H9 (cell line): ENCODE measurements at regions not wholly inside any gene's neighbourhood (a gene's known extent, or its start where the extent isn't known, plus 50 kb on each side); places are given as distances from the start of the nearest gene placed in this dataset.

Experiments
- DNase-seq: peaks from one replicate; pipeline ENCODE4 v3.0.0-alpha.2; 2017
- H2AFZ ChIP-seq: one replicate; pipeline ENCODE4 v1.6.1; 2013; ENCODE audit warnings: mild to moderate bottlenecking, low read length, control low read depth, moderate library complexity
- H2AK5ac ChIP-seq: 2 replicates; pipeline ENCODE4 v1.6.1; 2013; ENCODE audit warnings: low read length, control low read depth, mixed read lengths; ENCODE audit not compliant: insufficient read length
- H2BK120ac ChIP-seq: one replicate; pipeline ENCODE4 v1.6.1; 2013; ENCODE audit warnings: low read depth, mild to moderate bottlenecking, low read length, control low read depth, inconsistent platforms; ENCODE audit not compliant: poor library complexity, severe bottlenecking
- H2BK12ac ChIP-seq: 2 replicates; pipeline ENCODE4 v1.6.1; 2013; ENCODE audit warnings: low read length, control low read depth, mixed read lengths, low read depth; ENCODE audit not compliant: insufficient read length
- H2BK15ac ChIP-seq: 2 replicates; pipeline ENCODE4 v1.6.1; 2013; ENCODE audit warnings: low read depth, low read length, control low read depth
- H2BK20ac ChIP-seq: one replicate; pipeline ENCODE4 v1.6.1; 2013; ENCODE audit warnings: low read depth, mild to moderate bottlenecking, low read length, control low read depth, inconsistent platforms; ENCODE audit not compliant: poor library complexity, severe bottlenecking
- H2BK5ac ChIP-seq: 2 replicates; pipeline ENCODE4 v1.6.1; 2013; ENCODE audit warnings: low read length, control low read depth, mixed read lengths; ENCODE audit not compliant: insufficient read length
- H3K14ac ChIP-seq: 2 replicates; pipeline ENCODE4 v1.6.1; 2013; ENCODE audit warnings: low read length, control low read depth; ENCODE audit not compliant: insufficient read depth
- H3K18ac ChIP-seq: 2 replicates; pipeline ENCODE4 v1.6.1; 2013; ENCODE audit warnings: low read depth, mild to moderate bottlenecking, mixed read lengths, low read length, control low read depth; ENCODE audit not compliant: insufficient read length
- H3K23ac ChIP-seq: 2 replicates; pipeline ENCODE4 v1.6.1; 2013; ENCODE audit warnings: low read length, control low read depth, mixed read lengths, low read depth; ENCODE audit not compliant: insufficient read length
- H3K23me2 ChIP-seq: 2 replicates; pipeline ENCODE4 v1.6.1; 2013; ENCODE audit warnings: low read depth, mild to moderate bottlenecking, mixed read lengths, low read length, control low read depth; ENCODE audit not compliant: insufficient read length, poor library complexity, severe bottlenecking
- H3K27ac ChIP-seq: 2 replicates; pipeline ENCODE4 v1.5.1; 2013; ENCODE audit warnings: low read length, control low read depth, mixed read lengths, low read depth; ENCODE audit not compliant: insufficient read length
- H3K27me3 ChIP-seq: 2 replicates; pipeline ENCODE4 v1.6.1; 2013; ENCODE audit warnings: low read length, control low read depth, inconsistent platforms; ENCODE audit not compliant: insufficient read depth
- H3K4ac ChIP-seq: 2 replicates; pipeline ENCODE4 v1.6.1; 2013; ENCODE audit warnings: low read depth, mild to moderate bottlenecking, control low read depth, inconsistent platforms, low read length, moderate library complexity
- H3K4me1 ChIP-seq: 2 replicates; pipeline ENCODE4 v1.6.1; 2013; ENCODE audit warnings: low read length, control low read depth, inconsistent platforms; ENCODE audit not compliant: insufficient read depth
- H3K4me2 ChIP-seq: 2 replicates; pipeline ENCODE4 v1.6.1; 2013; ENCODE audit warnings: low read length, control low read depth, mixed read lengths; ENCODE audit not compliant: insufficient read length, insufficient read depth
- H3K56ac ChIP-seq: 2 replicates; pipeline ENCODE4 v1.6.1; 2013; ENCODE audit warnings: low read depth, mild to moderate bottlenecking, mixed read lengths, low read length, control low read depth; ENCODE audit not compliant: insufficient read length
- H3K79me1 ChIP-seq: 2 replicates; pipeline ENCODE4 v1.6.1; 2013; ENCODE audit warnings: low read depth, mild to moderate bottlenecking, moderate library complexity, low read length, control low read depth, inconsistent platforms; ENCODE audit not compliant: insufficient read depth, poor library complexity, severe bottlenecking
- H3K79me2 ChIP-seq: 2 replicates; pipeline ENCODE4 v1.6.1; 2013; ENCODE audit warnings: low read length, control low read depth, inconsistent platforms; ENCODE audit not compliant: insufficient read depth
- H3K9ac ChIP-seq: 2 replicates; pipeline ENCODE4 v1.6.1; 2013; ENCODE audit warnings: low read length, control low read depth, mixed read lengths; ENCODE audit not compliant: insufficient read length; ENCODE audit errors: extremely low read depth
- H3K9me3 ChIP-seq: one replicate; pipeline ENCODE4 v1.6.1; 2013; ENCODE audit warnings: low read depth, low read length, inconsistent platforms; ENCODE audit not compliant: control insufficient read depth
- H3T11ph ChIP-seq: one replicate; pipeline ENCODE4 v1.6.1; 2013; ENCODE audit warnings: mild to moderate bottlenecking, low read length, control low read depth, inconsistent platforms
- H4K20me1 ChIP-seq: one replicate; pipeline ENCODE4 v1.6.1; 2013; ENCODE audit not compliant: control insufficient read depth, insufficient read length, insufficient read depth
- H4K5ac ChIP-seq: 2 replicates; pipeline ENCODE4 v1.6.1; 2013; ENCODE audit warnings: low read depth, mild to moderate bottlenecking, mixed read lengths, low read length, control low read depth; ENCODE audit not compliant: insufficient read length
- H4K8ac ChIP-seq: replicated peaks from 2 replicates; pipeline ENCODE4 v1.6.1; 2013; ENCODE audit warnings: low read length, control low read depth, mixed read lengths, low read depth; ENCODE audit not compliant: insufficient read length
- H4K91ac ChIP-seq: 2 replicates; pipeline ENCODE4 v1.6.1; 2013; ENCODE audit warnings: low read depth, mild to moderate bottlenecking, moderate library complexity, mixed read lengths, low read length, control low read depth; ENCODE audit not compliant: insufficient read length
- H3K27ac Mint-ChIP-seq, 3 experiments: 2 replicates in 2 of 3; 3 replicates in 1 of 3; pipeline ENCODE4 v1.8.0; 2020 to 2021; ENCODE audit warnings: mixed read lengths in 3 of 3, mild to moderate bottlenecking in 1 of 3, moderate library complexity in 1 of 3
- H3K27me3 Mint-ChIP-seq: 2 replicates; pipeline ENCODE4 v1.8.0; 2021; ENCODE audit warnings: low read depth, mild to moderate bottlenecking, moderate library complexity, mixed read lengths
- H3K36me3 Mint-ChIP-seq, 3 experiments: 2 replicates in 2 of 3; 3 replicates in 1 of 3; pipeline ENCODE4 v1.8.0; 2020 to 2021; ENCODE audit warnings: low read depth in 3 of 3, mixed read lengths in 3 of 3; ENCODE audit not compliant: insufficient read depth in 1 of 3
- H3K4me1 Mint-ChIP-seq, 2 experiments: 2 replicates each; pipeline ENCODE4 v1.8.0; 2020; ENCODE audit warnings: mixed read lengths in 2 of 2
- H3K4me3 Mint-ChIP-seq, 2 experiments: 2 replicates in 1 of 2; 3 replicates in 1 of 2; pipeline ENCODE4 v1.8.0; 2020 to 2021; ENCODE audit warnings: mild to moderate bottlenecking in 2 of 2, mixed read lengths in 2 of 2, moderate library complexity in 1 of 2
- H3K9me3 Mint-ChIP-seq, 2 experiments: 2 replicates in 1 of 2; 3 replicates in 1 of 2; pipeline ENCODE4 v1.8.0; 2020; ENCODE audit warnings: mild to moderate bottlenecking in 2 of 2, mixed read lengths in 2 of 2, moderate library complexity in 1 of 2
- WGBS: extraction: QIAGEN DNeasy Blood & Tissue Kit; methylation state at CpG from one replicate; pipeline ENCODE4 v1.1.7; 2013; ENCODE audit warnings: missing lambda C conversion rate, low lambda C conversion rate, mixed read lengths; ENCODE audit not compliant: insufficient read length; ENCODE audit errors: extremely low coverage; 5-methylcytosine and 5-hydroxymethylcytosine counted together
- TF ChIP-seq, protein P1 (sequence below): fragments of 200-600 bp; sonication (generic); conservative IDR thresholded peaks from 3 replicates; pipeline ENCODE4 v1.8.0; 2021; ENCODE audit warnings: antibody characterized with exemption, mild to moderate bottlenecking

DNA sequence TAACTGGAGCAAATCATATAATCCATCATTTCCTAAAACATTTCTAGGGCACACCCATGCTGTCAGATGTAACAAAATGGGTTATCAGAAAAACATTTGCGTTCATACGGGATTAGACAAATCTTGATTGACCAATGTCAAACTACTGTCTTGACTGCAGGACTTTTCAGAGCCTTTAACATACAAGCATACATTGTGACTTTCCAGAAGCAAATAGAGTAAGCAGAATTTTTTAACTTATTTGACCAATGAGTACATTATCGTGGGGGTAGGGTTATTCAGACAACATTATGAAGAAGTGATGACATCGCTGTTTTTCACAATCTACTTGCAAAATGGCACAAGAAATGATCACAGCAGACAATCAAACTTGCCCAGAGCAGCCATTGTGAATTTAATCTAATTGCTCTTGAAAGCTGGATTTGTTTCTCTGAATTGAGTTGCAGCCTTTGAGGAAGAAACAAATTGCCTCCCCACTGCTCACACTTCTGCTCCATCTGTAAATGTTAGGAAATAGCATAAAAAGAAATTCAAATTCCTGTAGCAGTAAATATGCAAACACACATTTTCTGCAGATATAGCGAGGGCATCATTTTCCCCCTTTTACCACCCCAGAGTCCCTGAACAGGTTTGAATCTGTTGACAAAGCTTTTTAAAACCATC, 133.0 kb upstream of the DOK5 start:
- H3K4me1 ChIP-seq = peaks cover 10% of the 10 kb centered on the region
- H2BK5ac ChIP-seq = no peak overlapping the region
- H3K9ac ChIP-seq = no peak overlapping the region
- no peak overlapping the region for H3K4me2 ChIP-seq
- no peak overlapping the region for H2BK15ac ChIP-seq
- H3K4me1 Mint-ChIP-seq = peaks cover 26 to 29% of the 10 kb centered on the region in 2 experiments
- H3K27me3 ChIP-seq = no peaks in the 10 kb centered on the region
- no peak overlapping the region for H3K56ac ChIP-seq
- H3K18ac ChIP-seq = no peak overlapping the region
- no peak overlapping the region for H4K5ac ChIP-seq
- H3K9me3 ChIP-seq = no peaks in the 10 kb centered on the region
- no peak overlapping the region for H2AFZ ChIP-seq
- no peaks in the 10 kb centered on the region; a peak in 1 of 5 replicates for H3K9me3 Mint-ChIP-seq
- no peak overlapping the region for H3K23ac ChIP-seq
- no peak overlapping the region for H2AK5ac ChIP-seq
- no peaks in the 10 kb centered on the region; a peak in 1 of 7 replicates for H3K36me3 Mint-ChIP-seq
- no peaks in the 10 kb centered on the region for H3K23me2 ChIP-seq
- H3K27ac Mint-ChIP-seq = no peak overlapping the region
- no peak overlapping the region for H3T11ph ChIP-seq
- TF ChIP-seq, protein P1, sequence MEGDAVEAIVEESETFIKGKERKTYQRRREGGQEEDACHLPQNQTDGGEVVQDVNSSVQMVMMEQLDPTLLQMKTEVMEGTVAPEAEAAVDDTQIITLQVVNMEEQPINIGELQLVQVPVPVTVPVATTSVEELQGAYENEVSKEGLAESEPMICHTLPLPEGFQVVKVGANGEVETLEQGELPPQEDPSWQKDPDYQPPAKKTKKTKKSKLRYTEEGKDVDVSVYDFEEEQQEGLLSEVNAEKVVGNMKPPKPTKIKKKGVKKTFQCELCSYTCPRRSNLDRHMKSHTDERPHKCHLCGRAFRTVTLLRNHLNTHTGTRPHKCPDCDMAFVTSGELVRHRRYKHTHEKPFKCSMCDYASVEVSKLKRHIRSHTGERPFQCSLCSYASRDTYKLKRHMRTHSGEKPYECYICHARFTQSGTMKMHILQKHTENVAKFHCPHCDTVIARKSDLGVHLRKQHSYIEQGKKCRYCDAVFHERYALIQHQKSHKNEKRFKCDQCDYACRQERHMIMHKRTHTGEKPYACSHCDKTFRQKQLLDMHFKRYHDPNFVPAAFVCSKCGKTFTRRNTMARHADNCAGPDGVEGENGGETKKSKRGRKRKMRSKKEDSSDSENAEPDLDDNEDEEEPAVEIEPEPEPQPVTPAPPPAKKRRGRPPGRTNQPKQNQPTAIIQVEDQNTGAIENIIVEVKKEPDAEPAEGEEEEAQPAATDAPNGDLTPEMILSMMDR = no peak
- no peak overlapping the region for H4K91ac ChIP-seq
- no peak overlapping the region for H3K27ac ChIP-seq
- no peak overlapping the region for H3K14ac ChIP-seq
- no peak overlapping the region for H2BK120ac ChIP-seq
- no peaks in the 10 kb centered on the region for H3K27me3 Mint-ChIP-seq
- WGBS = no CpG with 5 or more reads among the region's 5 CpGs
- no peak overlapping the region for H4K8ac ChIP-seq
- DNase-seq = no peak
- no peaks in the 10 kb centered on the region for H4K20me1 ChIP-seq
- no peaks in the 10 kb centered on the region for H3K79me1 ChIP-seq
- H3K4me3 Mint-ChIP-seq = no peak overlapping the region
- H3K79me2 ChIP-seq = no peaks in the 10 kb centered on the region
- H2BK20ac ChIP-seq = no peak overlapping the region
- H3K4ac ChIP-seq = no peak overlapping the region
- no peak overlapping the region for H2BK12ac ChIP-seq
